ENCODE measurements at regions not wholly inside any gene's neighbourhood (a gene's known extent, or its start where the extent isn't known, plus 50 kb on each side); places are given as distances from the start of the nearest gene placed in this dataset.

- TF ChIP-seq CTCF (IDR thresholded peaks at IDR 0.05) (no peak), POLR2A (IDR thresholded peaks at IDR 0.05) (no peak)
Measured at GRCh38 chr13:72390909-72391308, 336.5 kb downstream of the MZT1 start.

Measured in ovary (tissue), 3 donors.